ENCODE measurements at regions not wholly inside any gene's neighbourhood (a gene's known extent, or its start where the extent isn't known, plus 50 kb on each side); places are given as distances from the start of the nearest gene placed in this dataset.

GRCh38 chr1:96473791-96474434, 247.7 kb upstream of the PTBP2 start:
- intact Hi-C loops (cut with micrococcal nuclease), result no loop called here
- Mint-ChIP-seq H3K27me3 (ENCODE audit: low read depth in 2 of 2) (no peaks in the 10 kb centered on the region), H3K27ac (no peak overlapping the region), H3K9me3 (peaks cover 11% of the 10 kb centered on the region in 2 donors), H3K36me3 (no peaks in the 10 kb centered on the region), H3K4me1 (no peaks in the 10 kb centered on the region), H3K4me3 (no peak overlapping the region)
- TF ChIP-seq CTCF (IDR thresholded peaks at IDR 0.05), result no peak
- Histone ChIP-seq H3K4me3 (ENCODE audit: low read length) (no peak overlapping the region), H3K27ac (ENCODE audit: low read length) (no peak overlapping the region), H3K27me3 (ENCODE audit: control insufficient read depth, insufficient read depth, low read length) (no peaks in the 10 kb centered on the region), H3K36me3 (ENCODE audit: control insufficient read depth, insufficient read depth, low read length) (no peaks in the 10 kb centered on the region), H3K9me3 (ENCODE audit: control insufficient read depth, insufficient read depth, low read length) (peaks cover 2% of the 10 kb centered on the region), H3K4me1 (ENCODE audit: control insufficient read depth, insufficient read depth, low read length) (no peaks in the 10 kb centered on the region)
- ATAC-seq, result no peak
- 78% methylated on average over 9 of the region's 9 CpGs for WGBS (ENCODE audit: insufficient coverage)
- no peak for DNase-seq

- Histone ChIP-seq H3K27ac (ENCODE audit: low read length) (no peak overlapping the region), H3K4me1 (ENCODE audit: control insufficient read depth, insufficient read depth, low read length) (no peaks in the 10 kb centered on the region), H3K9me3 (ENCODE audit: control insufficient read depth, insufficient read depth, low read length) (peaks cover 2% of the 10 kb centered on the region), H3K36me3 (ENCODE audit: control insufficient read depth, insufficient read depth, low read length) (no peaks in the 10 kb centered on the region), H3K4me3 (ENCODE audit: low read length) (no peak overlapping the region), H3K27me3 (ENCODE audit: control insufficient read depth, insufficient read depth, low read length) (no peaks in the 10 kb centered on the region)
- H3K9me3 Mint-ChIP-seq, result peaks cover 11% of the 10 kb centered on the region in 2 donors
- no peak overlapping the region for H3K27ac Mint-ChIP-seq
- DNase-seq (no peak), ATAC-seq (no peak)
- intact Hi-C loops (cut with micrococcal nuclease), result no loop called here
- TF ChIP-seq CTCF (IDR thresholded peaks at IDR 0.05), result no peak
- no peak overlapping the region for H3K4me3 Mint-ChIP-seq
- no peaks in the 10 kb centered on the region for H3K4me1 Mint-ChIP-seq
- H3K27me3 Mint-ChIP-seq (ENCODE audit: low read depth in 2 of 2), result no peaks in the 10 kb centered on the region
- no peaks in the 10 kb centered on the region for H3K36me3 Mint-ChIP-seq
- WGBS (ENCODE audit: insufficient coverage), result 58% methylated on average over 4 of the region's 7 CpGs
Observed at GRCh38 chr1:96474985-96475743, 246.4 kb upstream of the PTBP2 start.

- H3K4me3 Mint-ChIP-seq, result no peak overlapping the region
- no peaks in the 10 kb centered on the region for H3K36me3 ChIP-seq (ENCODE audit: control insufficient read depth, insufficient read depth, low read length)
- H3K27ac ChIP-seq (ENCODE audit: low read length), result no peak overlapping the region
- H3K4me3 ChIP-seq (ENCODE audit: low read length), result no peak overlapping the region
- H3K4me1 ChIP-seq (ENCODE audit: control insufficient read depth, insufficient read depth, low read length), result no peaks in the 10 kb centered on the region
- peaks cover 2% of the 10 kb centered on the region for H3K9me3 ChIP-seq (ENCODE audit: control insufficient read depth, insufficient read depth, low read length)
- 79% methylated on average over 2 of the region's 3 CpGs for WGBS (ENCODE audit: insufficient coverage)
- ATAC-seq, result no peak
- H3K27me3 Mint-ChIP-seq (ENCODE audit: low read depth in 2 of 2), result no peaks in the 10 kb centered on the region
- H3K4me1 Mint-ChIP-seq, result no peaks in the 10 kb centered on the region
- no peaks in the 10 kb centered on the region for H3K36me3 Mint-ChIP-seq
- peaks cover 14 to 15% of the 10 kb centered on the region in 2 donors for H3K9me3 Mint-ChIP-seq
- DNase-seq, result no peak
- no peak for TF ChIP-seq CTCF (IDR thresholded peaks at IDR 0.05)
- H3K27me3 ChIP-seq (ENCODE audit: control insufficient read depth, insufficient read depth, low read length), result no peaks in the 10 kb centered on the region
- intact Hi-C loops (cut with micrococcal nuclease), result no loop called here
- no peak overlapping the region for H3K27ac Mint-ChIP-seq
Observed at GRCh38 chr1:96475903-96476302, 245.7 kb upstream of the PTBP2 start.
